ENCODE measurements at regions not wholly inside any gene's neighbourhood (a gene's known extent, or its start where the extent isn't known, plus 50 kb on each side); places are given as distances from the start of the nearest gene placed in this dataset.

- no peak overlapping the region for H3K27ac ChIP-seq (ENCODE audit: low read depth, low read length)
- H2BK5ac ChIP-seq (ENCODE audit: low read depth, low read length, poor library complexity), result no peak overlapping the region
- no peak overlapping the region for H4K91ac ChIP-seq (ENCODE audit: low read depth, low read length)
- no peak overlapping the region for H3K18ac ChIP-seq (ENCODE audit: low read length)
- no peak for DNase-seq
- H3K23ac ChIP-seq (ENCODE audit: low read length), result no peak overlapping the region
- no peak overlapping the region for H2AFZ ChIP-seq (ENCODE audit: insufficient read depth, low read length, poor library complexity)
- H3K14ac ChIP-seq (ENCODE audit: low read length), result no peak overlapping the region
- H3K36me3 ChIP-seq (ENCODE audit: control insufficient read depth in 1 of 2, insufficient read depth in 2 of 2, low read length in 2 of 2), result no peaks in the 10 kb centered on the region
- H2AK5ac ChIP-seq (ENCODE audit: low read length), result no peak overlapping the region
- no peaks in the 10 kb centered on the region for H3K27me3 ChIP-seq (ENCODE audit: insufficient read depth, low read length)
- H3K79me2 ChIP-seq (ENCODE audit: control insufficient read depth, insufficient read depth, low read length, poor library complexity), result no peaks in the 10 kb centered on the region
- H2BK120ac ChIP-seq (ENCODE audit: insufficient read depth, low read length, poor library complexity), result no peak overlapping the region
- H3K9ac ChIP-seq (ENCODE audit: low read length), result no peak overlapping the region
- no peaks in the 10 kb centered on the region for H3K9me3 ChIP-seq (ENCODE audit: insufficient read depth, low read depth, low read length)
- H3K4me2 ChIP-seq (ENCODE audit: low read length), result no peak overlapping the region
- WGBS (ENCODE audit: extremely low coverage, insufficient coverage, insufficient read length), result no CpG with 5 or more reads among the region's 2 CpGs
- H4K8ac ChIP-seq (ENCODE audit: low read depth, low read length), result no peak overlapping the region
- peaks cover 0 to 3% of the 10 kb centered on the region in 2 experiments for H3K4me1 ChIP-seq (ENCODE audit: control insufficient read depth in 1 of 2, insufficient read depth in 2 of 2, low read length in 2 of 2)
- H2BK12ac ChIP-seq (ENCODE audit: low read length), result no peak overlapping the region
- no peaks in the 10 kb centered on the region for H3K79me1 ChIP-seq (ENCODE audit: low read length)
- no peak overlapping the region for H3K4ac ChIP-seq (ENCODE audit: low read depth, low read length)
- H3K4me3 ChIP-seq (ENCODE audit: low read depth, low read length), result no peak overlapping the region
- H4K12ac ChIP-seq (ENCODE audit: low read depth, low read length), result no peak overlapping the region
Observed at GRCh38 chr3:154660811-154661210, 230.8 kb upstream of the GPR149 start.

DNA sequence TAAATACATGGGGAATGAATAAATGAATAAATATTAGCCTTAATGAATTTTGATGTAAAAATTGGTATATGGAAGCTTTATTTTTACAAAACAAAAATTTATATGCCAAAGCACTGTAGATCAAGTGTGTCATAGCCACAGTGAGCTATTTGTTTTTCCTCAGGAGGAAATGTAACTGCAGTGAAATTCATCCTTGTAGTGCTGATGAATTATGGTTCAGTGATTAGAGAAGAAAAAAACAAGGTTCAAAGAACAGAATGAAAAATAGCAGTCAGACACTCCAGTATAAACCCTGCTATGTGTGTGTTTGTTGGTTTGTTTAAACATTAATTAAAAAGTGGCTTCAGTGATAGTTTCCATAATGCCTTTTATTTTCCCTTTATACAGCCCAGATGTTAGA lies 228.0 kb upstream of the GPR149 start:
- Histone ChIP-seq H3K23ac (ENCODE audit: low read length) (no peak overlapping the region), H3K79me1 (ENCODE audit: low read length) (no peaks in the 10 kb centered on the region), H3K4me2 (ENCODE audit: low read length) (no peak overlapping the region), H2BK5ac (ENCODE audit: low read depth, low read length, poor library complexity) (no peak overlapping the region), H3K18ac (ENCODE audit: low read length) (no peak overlapping the region), H2AFZ (ENCODE audit: insufficient read depth, low read length, poor library complexity) (no peak overlapping the region), H3K36me3 (ENCODE audit: control insufficient read depth in 1 of 2, insufficient read depth in 2 of 2, low read length in 2 of 2) (no peaks in the 10 kb centered on the region), H2BK120ac (ENCODE audit: insufficient read depth, low read length, poor library complexity) (no peak overlapping the region), H4K8ac (ENCODE audit: low read depth, low read length) (no peak overlapping the region), H4K12ac (ENCODE audit: low read depth, low read length) (no peak overlapping the region), H3K4me3 (ENCODE audit: low read depth, low read length) (no peak overlapping the region), H3K9ac (ENCODE audit: low read length) (no peak overlapping the region), H3K9me3 (ENCODE audit: insufficient read depth, low read depth, low read length) (no peaks in the 10 kb centered on the region), H3K27me3 (ENCODE audit: insufficient read depth, low read length) (no peaks in the 10 kb centered on the region), H2BK12ac (ENCODE audit: low read length) (no peak overlapping the region), H3K27ac (ENCODE audit: low read depth, low read length) (no peak overlapping the region), H3K14ac (ENCODE audit: low read length) (no peak overlapping the region), H3K4me1 (ENCODE audit: control insufficient read depth in 1 of 2, insufficient read depth in 2 of 2, low read length in 2 of 2) (peaks cover 0 to 3% of the 10 kb centered on the region in 2 experiments), H3K79me2 (ENCODE audit: control insufficient read depth, insufficient read depth, low read length, poor library complexity) (no peaks in the 10 kb centered on the region), H3K4ac (ENCODE audit: low read depth, low read length) (no peak overlapping the region), H4K91ac (ENCODE audit: low read depth, low read length) (no peak overlapping the region), H2AK5ac (ENCODE audit: low read length) (no peak overlapping the region)
- no peak for DNase-seq

DNA sequence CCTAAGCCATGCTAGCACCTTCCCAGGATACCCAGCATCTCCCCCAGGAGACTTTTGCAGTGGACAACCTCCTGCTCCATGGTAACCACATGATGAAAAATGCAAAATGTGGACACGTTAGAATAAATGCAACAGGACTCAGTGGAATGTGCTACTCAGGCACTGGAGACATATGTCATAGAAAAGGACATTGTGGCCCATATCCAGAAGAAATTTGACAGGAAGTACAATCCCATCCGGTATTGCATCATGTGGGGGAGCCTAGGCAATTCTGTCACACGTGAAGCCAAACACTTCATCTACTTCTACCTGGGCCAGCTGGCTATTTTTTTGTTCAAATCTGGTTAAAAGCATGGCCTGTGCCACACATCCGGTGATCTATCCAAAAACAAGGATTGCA lies 227.2 kb upstream of the GPR149 start:
- WGBS (ENCODE audit: extremely low coverage, insufficient coverage, insufficient read length), result no CpG with 5 or more reads among the region's 4 CpGs
- no peak overlapping the region for H4K91ac ChIP-seq (ENCODE audit: low read depth, low read length)
- H3K4me1 ChIP-seq (ENCODE audit: control insufficient read depth in 1 of 2, insufficient read depth in 2 of 2, low read length in 2 of 2), result peaks cover 0 to 3% of the 10 kb centered on the region in 2 experiments
- H3K27ac ChIP-seq (ENCODE audit: low read depth, low read length), result no peak overlapping the region
- no peak overlapping the region for H2BK5ac ChIP-seq (ENCODE audit: low read depth, low read length, poor library complexity)
- no peak overlapping the region for H3K9ac ChIP-seq (ENCODE audit: low read length)
- H2BK12ac ChIP-seq (ENCODE audit: low read length), result no peak overlapping the region
- no peak overlapping the region for H3K4me2 ChIP-seq (ENCODE audit: low read length)
- H3K79me1 ChIP-seq (ENCODE audit: low read length), result no peaks in the 10 kb centered on the region
- no peak overlapping the region for H3K4me3 ChIP-seq (ENCODE audit: low read depth, low read length)
- H3K14ac ChIP-seq (ENCODE audit: low read length), result no peak overlapping the region
- no peak overlapping the region for H3K18ac ChIP-seq (ENCODE audit: low read length)
- no peaks in the 10 kb centered on the region for H3K36me3 ChIP-seq (ENCODE audit: control insufficient read depth in 1 of 2, insufficient read depth in 2 of 2, low read length in 2 of 2)
- peak in 1 of 2 donors; percentile 5 for DNase-seq
- no peak overlapping the region for H4K8ac ChIP-seq (ENCODE audit: low read depth, low read length)
- no peak overlapping the region for H3K4ac ChIP-seq (ENCODE audit: low read depth, low read length)
- no peak overlapping the region for H2AFZ ChIP-seq (ENCODE audit: insufficient read depth, low read length, poor library complexity)
- no peaks in the 10 kb centered on the region for H3K79me2 ChIP-seq (ENCODE audit: control insufficient read depth, insufficient read depth, low read length, poor library complexity)
- H4K12ac ChIP-seq (ENCODE audit: low read depth, low read length), result no peak overlapping the region
- H3K27me3 ChIP-seq (ENCODE audit: insufficient read depth, low read length), result no peaks in the 10 kb centered on the region
- H2BK120ac ChIP-seq (ENCODE audit: insufficient read depth, low read length, poor library complexity), result no peak overlapping the region
- no peak overlapping the region for H2AK5ac ChIP-seq (ENCODE audit: low read length)
- H3K9me3 ChIP-seq (ENCODE audit: insufficient read depth, low read depth, low read length), result no peaks in the 10 kb centered on the region
- no peak overlapping the region for H3K23ac ChIP-seq (ENCODE audit: low read length)

DNA sequence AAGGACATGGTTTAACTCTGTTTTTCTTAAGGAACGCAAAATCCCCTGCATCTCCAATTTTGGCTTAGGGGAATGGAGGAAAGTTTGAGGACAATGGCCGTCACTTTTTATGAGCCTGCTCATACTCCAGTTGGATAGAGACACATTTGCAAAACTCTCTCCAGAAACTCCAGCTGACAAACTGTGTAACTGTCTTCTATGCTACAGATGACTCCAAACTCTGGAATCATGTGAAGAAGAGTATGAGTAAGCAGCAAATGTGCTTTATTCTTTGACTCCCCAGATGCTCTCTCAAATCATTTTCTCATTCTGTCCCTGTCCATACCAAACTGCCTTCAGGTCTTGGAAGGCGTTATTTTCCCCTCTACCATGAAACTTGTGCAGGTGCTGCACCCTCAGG lies 226.5 kb upstream of the GPR149 start:
- Histone ChIP-seq H2AFZ (ENCODE audit: insufficient read depth, low read length, poor library complexity) (no peak overlapping the region), H3K79me1 (ENCODE audit: low read length) (no peaks in the 10 kb centered on the region), H3K4ac (ENCODE audit: low read depth, low read length) (no peak overlapping the region), H3K27ac (ENCODE audit: low read depth, low read length) (no peak overlapping the region), H3K23ac (ENCODE audit: low read length) (no peak overlapping the region), H3K9me3 (ENCODE audit: insufficient read depth, low read depth, low read length) (no peaks in the 10 kb centered on the region), H2BK5ac (ENCODE audit: low read depth, low read length, poor library complexity) (no peak overlapping the region), H3K36me3 (ENCODE audit: control insufficient read depth in 1 of 2, insufficient read depth in 2 of 2, low read length in 2 of 2) (no peaks in the 10 kb centered on the region), H3K9ac (ENCODE audit: low read length) (no peak overlapping the region), H4K91ac (ENCODE audit: low read depth, low read length) (no peak overlapping the region), H3K18ac (ENCODE audit: low read length) (no peak overlapping the region), H2BK120ac (ENCODE audit: insufficient read depth, low read length, poor library complexity) (no peak overlapping the region), H2AK5ac (ENCODE audit: low read length) (no peak overlapping the region), H4K8ac (ENCODE audit: low read depth, low read length) (no peak overlapping the region), H4K12ac (ENCODE audit: low read depth, low read length) (no peak overlapping the region), H3K79me2 (ENCODE audit: control insufficient read depth, insufficient read depth, low read length, poor library complexity) (no peaks in the 10 kb centered on the region), H3K27me3 (ENCODE audit: insufficient read depth, low read length) (no peaks in the 10 kb centered on the region), H3K4me3 (ENCODE audit: low read depth, low read length) (no peak overlapping the region), H3K4me2 (ENCODE audit: low read length) (no peak overlapping the region), H3K14ac (ENCODE audit: low read length) (no peak overlapping the region), H2BK12ac (ENCODE audit: low read length) (no peak overlapping the region), H3K4me1 (ENCODE audit: control insufficient read depth in 1 of 2, insufficient read depth in 2 of 2, low read length in 2 of 2) (peaks cover 0 to 3% of the 10 kb centered on the region in 2 experiments)
- peak in 1 of 2 donors; percentile 10 for DNase-seq
- WGBS (ENCODE audit: extremely low coverage, insufficient coverage, insufficient read length), result no CpG with 5 or more reads among the region's 3 CpGs
